Stimulated activated CD4-positive, alpha-beta T cell treated with anti-CD3 and anti-CD28 coated beads, Interleukin-12 subunit alpha, Interleukin-12 subunit beta, amount 100 ng/mL, for 4 hours (primary cell): ENCODE measurements at regions not wholly inside any gene's neighbourhood (a gene's known extent, or its start where the extent isn't known, plus 50 kb on each side); places are given as distances from the start of the nearest gene placed in this dataset.

ENCODE experiments used
- DNase-seq: peaks from one replicate; pipeline ENCODE4 v3.0.0-alpha.2; 2020

DNA sequence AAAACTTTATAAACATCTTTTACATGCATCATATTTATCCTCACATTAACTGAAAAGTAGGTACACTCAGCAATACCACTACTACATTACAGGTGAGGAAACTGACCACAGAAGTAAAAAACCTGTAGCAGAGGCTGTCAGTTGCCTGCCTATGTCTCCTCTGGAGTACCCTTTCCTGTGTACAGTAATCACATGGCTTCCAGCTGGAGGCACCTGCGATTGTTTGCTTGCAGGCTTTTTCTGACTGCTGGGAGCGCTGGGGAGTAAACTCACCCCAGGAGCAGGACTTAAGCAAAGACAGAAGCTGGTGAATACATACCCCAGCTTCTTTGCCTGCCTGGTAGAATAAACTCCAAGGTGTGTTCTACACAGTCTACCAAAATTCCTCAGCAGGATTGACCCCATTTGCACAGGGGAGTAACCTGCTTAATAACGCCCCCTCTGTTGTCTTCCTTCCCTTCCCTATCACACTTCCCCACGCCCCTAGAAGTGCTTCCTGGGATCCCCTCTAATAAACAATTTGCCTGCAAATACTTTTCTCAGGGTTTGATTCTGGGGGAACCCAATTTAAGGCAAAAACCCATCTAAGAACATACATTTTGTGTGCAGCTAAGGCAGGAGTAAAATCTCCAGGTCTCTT, 138.9 kb downstream of the PTH2R start:
- no peak for DNase-seq

DNA sequence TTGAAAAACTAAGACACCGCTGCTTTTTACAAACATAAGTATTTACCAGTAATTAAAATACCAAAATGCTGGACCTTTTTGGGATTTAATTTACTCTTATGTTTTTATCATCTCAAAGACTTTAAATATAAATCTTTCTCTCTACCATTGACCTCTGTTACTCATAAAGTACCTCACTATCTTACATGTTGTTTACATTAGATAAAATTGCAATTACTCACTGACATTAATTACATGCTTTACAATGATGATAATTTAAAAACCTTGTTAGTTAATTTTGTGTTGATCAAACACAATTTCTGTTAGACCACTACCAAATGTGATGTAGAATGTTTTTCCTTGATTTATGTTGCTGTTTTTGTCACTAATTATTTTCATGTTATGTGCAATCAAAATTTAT, 139.5 kb downstream of the PTH2R start:
- no peak for DNase-seq

DNA sequence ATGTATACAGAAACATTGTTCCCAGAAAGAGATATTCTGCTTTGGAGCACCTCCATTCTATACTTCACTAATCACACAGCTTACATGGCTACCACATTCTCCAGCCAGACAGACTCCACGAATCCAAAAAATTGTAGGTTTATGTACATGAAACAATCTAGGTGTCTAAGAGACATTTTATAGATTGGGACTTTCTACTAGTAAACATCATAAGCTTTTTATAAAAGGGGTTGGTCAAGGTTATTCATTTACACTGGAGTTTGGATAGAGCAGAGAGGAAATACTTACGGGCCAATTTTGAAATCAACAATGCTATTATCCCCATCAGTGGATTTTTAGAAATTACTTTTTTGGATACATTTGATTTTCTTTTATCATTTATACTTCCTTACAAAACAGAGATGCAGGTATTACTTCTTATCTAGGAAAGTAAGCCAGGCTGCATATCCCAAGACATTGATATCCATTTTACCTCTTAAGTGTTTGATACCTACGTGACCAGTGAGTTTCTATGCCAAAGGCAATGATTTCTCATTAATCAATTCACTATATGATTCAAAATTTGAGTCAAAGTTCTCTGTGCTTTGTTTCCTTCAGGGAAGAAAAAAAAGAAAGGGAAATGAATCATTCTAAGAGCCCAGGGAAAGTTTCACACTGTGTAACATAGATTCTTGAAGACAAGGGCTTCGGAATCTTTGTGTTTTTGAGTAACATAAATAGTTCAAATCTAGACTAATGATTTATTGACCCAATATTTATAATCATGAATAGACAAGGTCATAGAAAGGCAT, 140.5 kb downstream of the PTH2R start:
- no peak for DNase-seq

DNA sequence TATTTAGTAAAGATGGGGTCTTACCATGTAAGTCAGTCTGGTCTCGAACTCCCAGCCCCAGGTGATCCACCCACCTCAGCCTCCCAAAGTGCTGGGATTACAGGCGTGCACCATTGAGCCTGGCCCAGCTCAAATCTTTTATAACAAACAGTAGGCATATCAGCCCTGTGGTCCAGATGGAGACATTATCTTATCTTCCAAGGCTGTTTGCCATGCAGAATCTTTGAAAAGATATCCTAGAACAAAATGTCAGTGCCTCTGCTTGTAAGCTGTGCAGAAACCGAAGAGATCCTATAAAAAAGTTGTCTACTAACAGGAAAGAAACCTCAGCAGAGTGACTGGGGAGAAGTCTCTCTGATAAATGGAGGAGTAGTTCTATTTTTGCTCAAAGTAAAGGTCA, 142.1 kb downstream of the PTH2R start:
- no peak for DNase-seq

DNA sequence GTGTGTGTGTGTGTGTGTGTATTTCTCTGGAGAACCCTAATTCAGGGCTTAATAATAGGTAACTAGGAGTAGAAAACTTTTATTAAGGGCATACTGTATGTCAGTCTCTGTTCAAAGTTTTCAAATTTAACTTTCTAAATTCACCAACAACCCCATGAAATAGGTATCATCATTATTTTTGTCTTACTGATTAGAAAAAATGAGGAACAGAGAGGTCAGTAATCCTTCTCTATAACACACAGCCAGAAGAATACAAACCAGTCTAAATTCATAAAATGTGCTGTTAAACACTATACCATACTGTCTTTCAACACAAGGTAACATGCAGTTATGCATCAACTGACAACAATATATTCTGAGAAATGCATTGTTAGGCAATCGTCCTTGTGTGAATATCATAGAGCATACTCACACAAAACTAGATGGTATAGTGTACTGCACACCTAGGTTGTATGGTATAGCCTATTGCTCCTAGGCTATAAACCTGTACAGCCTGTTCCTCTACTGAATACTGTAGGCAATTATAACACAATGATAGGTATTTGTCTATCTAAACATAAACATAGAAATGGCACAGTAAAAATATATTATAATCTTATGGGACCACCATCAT, 143.1 kb downstream of the PTH2R start:
- no peak for DNase-seq

DNA sequence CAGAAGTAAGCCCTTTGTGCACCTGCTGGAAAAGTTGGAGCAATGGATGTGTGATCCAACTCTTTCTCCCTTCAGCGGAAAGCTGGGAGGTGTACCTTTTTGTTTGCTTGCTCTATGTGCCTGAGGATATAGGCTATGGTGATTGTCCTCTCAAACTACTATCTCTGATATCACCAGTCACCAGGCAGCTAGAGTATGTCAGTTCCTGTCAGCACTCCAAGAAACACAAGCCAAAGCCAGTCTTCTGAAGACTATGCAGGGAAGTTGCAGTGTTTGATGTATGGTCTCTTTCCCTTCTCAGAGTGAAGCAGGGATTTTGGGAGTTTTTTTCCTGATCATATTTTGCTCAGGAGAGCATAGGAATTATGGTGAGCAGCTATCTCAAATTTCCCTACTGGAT, 146.4 kb downstream of the PTH2R start:
- DNase-seq: no peak

DNA sequence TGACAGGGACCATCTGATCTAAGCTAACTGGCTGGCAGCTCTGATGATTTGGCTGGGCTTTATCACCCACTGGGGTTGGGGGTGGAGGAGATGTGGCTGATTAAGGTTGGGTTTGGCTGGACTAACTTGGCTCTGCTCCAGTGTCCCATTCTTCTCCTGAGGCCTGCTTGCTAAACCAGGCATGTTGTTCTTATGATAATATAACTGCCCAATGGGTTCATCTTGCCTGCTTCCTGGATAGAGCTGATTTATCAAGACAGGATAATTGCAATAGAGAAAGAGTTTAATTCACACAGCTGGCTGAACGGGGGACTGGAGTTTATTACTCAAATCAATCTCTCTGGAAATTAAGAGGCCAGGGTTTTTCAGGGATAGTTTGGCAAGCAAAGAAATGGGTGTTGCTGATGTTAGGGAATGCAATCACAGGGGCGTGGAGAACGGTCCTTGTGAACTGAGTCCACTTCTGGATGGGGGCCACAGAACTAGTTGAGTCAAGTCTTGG, 150.4 kb downstream of the PTH2R start:
- DNase-seq: no peak

DNA sequence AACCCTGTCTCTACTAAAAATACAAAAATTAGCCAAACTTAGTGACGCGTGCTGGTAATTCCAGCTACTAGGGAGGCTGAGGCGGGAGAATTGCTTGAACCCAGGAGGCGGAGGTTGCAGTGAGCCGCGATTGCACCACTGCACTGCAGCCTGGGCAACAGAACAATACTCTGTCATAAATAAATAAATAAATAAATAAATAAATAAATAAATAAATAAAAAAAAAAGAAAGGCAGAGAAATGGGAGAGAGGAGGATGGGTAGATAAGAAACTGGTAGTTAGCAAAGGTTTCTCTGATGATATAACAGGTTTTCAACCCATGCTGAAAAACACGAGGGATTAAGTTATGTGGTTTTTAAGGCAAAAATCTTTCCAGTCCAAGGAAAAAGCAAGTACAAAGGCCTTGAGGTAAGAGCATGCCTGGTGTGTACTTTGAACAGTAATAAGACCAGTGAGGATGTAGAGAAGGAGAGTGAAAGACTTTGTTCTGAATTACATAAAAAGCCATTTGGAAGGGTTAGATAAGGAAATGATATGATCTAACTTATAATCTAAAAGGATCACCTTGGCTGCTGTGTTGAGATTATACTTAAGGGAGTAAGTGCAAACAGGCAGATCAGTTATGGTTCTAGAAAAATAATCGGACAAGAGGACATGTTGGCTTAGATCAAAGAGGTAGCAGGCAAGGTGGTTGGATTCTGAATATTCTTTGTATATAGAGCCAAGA, 159.3 kb downstream of the PTH2R start:
- no peak for DNase-seq

DNA sequence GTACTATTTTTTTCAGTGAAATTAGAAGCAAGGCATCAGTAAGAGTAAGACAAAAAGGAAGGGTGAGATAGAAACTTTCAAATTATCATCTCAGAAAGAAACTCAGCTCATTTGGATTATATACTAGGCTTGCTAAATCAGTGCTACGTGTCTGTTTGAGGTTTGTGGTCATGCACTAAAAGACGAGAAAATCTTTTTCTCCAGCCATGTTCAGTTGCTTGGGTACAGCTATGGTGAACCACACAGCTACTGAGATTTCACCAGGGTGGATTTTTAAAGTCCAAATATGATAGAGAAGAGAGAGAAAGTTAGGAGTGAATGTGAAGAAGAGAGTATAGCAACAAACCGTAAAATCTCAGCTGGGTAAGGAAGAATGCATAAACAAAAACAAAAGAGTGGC, 161.6 kb downstream of the PTH2R start:
- DNase-seq: no peak

DNA sequence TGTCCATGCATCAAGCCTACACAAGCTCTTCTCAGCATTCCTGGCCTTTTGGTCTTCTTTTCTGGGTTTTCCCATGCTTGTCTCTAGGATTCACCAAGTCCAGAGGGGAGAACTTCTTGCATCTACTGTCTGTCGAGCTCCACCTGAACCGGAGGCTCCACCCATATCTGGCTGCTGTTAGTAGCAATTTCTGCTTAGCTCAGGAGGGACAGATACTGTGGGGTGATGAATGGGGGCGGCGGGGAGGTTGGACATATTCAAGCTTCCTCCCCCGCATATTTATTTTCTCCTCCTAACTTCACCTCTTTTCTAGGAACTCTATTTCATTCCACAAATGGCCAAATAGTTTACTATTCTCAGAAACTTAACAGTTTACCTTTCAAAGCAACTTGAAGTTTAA, 163.5 kb downstream of the PTH2R start:
- no peak for DNase-seq

DNA sequence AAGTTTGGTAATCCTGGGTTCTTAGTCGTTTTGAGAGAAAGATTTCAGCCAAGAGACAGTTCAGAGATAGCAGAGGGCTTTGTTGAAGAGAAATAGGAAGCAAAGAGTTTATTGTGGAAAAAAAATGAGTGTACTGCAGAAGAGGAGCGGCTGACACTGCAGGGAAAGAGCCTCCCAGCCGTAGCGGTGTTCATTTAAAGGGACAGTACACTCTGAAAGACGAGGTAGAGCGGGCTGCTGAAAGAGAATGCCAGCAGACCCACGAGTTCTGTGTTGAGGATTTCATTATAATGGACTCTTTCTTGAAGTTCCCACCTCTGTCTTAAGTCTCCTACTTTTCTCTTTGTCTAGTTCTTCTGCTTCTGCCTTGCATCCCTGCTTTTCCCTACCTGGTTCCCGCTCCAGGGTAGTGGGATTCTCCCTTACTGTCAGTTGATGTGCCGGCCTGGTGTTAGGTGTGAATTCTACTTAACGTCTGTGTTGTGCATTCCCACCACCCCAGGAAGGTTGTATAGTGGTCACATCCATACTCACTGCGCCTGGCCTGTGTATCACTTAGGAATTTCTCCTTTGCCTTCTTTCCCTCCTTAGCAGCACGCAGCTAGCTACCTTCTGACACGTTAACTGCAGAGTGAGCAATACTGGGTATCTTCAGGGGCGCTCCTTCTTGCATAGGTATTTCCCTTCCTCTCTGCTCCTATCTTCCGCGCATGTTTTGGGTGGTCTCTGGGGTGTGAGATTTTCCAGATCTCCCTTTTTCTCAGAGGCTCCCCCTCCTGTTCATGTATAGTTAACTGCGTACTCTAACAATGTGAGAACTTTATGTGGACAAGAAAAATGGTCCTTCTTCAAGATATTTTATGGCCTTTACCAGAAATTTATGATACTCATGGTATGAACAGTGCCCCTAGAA, 164.5 kb downstream of the PTH2R start:
- no peak for DNase-seq

DNA sequence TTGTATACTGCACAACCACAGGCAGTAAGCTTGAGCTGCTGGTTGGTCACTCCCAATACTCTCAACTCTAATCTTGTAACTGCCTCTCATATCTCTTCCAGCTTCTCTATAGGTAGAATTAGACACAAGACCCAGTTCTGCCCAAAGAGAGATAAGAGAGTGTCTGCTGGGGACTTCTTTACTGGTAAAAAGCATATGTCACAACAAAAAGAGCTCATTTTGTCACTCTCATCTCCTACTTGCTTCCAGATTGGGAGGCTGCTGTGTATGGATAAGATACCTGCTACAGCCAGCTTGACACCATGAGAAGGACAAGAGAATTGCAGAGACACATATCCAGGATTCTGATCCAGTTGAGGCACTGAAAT, 165.2 kb downstream of the PTH2R start:
- no peak for DNase-seq

DNA sequence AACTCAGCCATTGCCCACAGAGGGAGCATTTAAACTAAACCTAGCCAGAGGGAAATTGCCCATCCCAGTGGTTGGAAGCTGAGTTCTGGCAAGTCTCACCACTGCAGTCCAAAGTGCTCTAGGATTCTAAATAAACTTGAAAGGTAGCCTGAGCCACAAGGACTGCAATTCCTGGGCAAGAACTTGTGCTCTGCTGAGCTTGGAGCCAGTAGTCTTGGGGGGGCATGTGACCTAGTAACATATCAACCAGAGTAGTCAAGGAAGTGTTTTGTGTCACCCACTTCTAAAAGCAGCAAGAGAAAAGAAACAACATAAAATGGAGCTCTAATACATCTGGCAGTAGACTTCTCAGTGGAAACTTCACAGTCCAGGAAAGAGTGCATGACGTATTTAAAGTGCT, 167.0 kb downstream of the PTH2R start:
- DNase-seq: no peak

DNA sequence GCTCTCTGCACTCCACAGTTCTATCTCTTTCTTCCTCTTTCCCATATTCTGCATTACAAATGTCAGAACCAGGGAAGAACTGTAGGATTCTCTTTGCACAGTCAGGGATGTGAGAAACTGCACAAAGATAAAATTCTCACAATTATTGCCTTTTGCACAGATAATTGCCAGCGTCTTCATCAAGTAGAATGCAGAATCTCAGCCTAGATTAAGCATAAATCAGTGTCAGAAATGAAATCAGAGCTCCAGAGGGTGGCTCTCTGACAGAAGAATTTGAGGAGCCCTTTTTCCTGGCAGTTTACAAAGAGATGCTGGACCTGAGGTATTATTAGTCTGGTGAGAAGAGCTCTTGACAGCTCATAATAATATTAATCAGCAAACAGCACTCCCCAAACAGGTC, 173.1 kb downstream of the PTH2R start:
- DNase-seq: no peak

DNA sequence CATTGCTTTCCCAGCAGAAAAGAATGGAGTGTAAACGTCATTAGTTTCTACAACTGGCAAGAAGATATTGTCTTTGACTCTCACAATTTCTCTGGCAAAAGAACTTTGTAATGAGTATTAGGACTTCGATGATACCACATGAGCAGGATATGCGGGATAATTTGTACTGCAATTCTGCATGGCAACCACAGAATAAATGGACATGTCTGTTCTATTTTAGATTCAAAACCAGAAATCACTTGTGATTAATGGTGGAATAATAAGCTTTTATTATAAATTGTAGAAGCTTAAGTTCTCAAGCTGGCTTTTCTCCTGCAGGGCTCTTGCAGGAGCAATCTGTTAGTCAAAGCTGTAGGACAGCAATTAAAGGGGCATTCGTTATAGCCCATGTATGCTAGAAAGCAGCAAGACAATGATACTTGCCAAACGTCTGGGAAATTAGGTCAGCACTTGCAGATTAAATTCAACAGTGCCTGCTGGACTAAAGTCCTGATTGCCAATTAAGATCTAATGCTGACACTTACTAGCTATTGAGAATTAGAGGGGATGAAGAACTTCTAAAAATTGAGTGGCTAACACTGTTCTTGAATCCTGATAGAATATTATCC, 177.9 kb downstream of the PTH2R start:
- DNase-seq: no peak

DNA sequence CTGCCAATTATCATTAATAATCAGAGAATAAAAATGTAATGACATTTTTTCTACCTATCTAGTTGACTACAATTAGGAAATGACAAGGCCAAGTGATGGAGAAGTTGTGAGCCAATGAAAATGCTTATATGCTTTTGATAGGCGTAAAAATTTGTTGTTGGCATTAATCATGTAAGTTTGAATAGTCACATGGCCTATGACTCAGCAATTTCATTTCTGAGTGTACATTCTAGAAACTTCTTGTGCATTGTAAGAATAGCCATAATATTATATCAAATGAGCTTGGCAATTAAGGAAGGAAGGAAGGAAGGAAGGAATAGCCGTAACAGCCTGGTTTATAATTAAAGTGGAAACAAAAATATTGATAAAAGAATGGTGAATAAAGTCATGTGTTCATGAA, 179.9 kb downstream of the PTH2R start:
- no peak for DNase-seq

DNA sequence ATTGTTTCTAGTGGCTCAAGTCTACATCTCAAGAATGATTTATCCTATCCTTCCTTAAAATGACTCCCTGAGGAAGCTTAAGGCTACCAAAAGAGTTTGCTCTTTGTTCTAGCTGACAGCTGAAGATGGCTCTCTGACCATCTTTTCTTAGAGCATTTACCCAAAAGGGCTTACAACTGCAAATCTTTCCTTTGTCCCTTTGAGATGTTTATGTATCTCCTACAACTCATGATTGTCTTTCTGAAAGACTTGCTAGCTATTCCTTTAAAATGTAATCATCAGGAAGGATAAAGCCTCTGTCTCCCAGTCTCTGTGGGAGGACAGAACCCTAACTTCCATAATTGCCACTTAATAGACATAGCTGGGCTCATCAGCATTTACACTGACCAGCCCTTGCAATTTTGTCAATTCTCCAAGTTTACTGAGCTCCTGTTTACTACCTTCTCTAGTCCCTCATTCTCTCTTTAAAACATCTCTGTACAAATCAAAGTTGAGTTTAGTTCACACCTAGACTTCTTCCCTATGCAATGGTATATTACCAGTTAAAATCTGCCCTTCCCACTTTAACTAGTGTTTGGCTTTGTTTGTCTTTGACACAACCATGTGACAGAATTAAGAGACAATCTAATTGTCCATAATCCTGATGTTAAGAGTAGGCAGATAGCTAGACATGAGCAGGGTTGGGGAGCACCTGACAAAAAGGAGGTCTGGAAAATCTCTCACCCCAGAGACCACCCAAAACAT, 188.2 kb downstream of the PTH2R start:
- DNase-seq: no peak

DNA sequence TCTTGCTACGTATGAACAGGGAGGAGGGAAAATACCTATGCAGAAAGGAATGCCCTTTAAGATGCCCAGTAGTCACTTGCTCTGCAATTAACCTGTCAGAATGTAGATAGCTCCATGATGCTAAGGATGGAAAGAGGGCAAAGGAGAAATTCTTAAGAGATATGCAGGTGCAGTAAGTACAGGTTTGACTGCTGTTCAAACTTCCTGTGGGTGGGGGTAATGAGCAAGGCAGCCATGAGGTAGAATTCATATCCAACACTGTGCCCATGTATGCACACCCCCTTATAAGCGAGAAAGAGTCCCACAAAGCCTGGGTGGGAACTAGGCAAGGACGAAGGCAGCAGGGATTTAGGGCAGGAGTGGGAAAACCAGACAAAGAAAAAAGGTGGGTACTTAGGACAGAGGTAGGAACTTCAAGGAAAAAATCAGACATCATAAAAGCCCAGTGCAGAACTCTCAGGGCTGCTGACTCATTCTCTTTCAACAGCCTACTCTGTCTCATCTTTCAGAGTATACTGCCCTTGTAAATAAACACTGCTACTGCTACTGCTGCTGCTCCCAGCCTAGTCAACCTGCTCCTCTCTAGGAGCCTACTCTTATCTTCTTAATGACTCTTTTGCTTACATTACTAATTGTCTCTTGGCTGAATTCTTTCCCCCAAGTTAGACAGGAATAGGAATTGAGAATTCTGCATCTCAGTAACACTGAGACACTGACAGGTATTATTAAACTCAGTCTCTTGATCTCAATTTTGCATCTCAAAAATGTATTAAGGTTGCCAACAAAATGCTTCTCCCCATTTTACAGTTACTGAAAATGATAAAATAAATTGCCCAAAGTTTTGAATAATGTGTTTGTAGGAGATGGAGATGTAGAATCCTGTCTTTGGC, 189.0 kb downstream of the PTH2R start:
- no peak for DNase-seq

DNA sequence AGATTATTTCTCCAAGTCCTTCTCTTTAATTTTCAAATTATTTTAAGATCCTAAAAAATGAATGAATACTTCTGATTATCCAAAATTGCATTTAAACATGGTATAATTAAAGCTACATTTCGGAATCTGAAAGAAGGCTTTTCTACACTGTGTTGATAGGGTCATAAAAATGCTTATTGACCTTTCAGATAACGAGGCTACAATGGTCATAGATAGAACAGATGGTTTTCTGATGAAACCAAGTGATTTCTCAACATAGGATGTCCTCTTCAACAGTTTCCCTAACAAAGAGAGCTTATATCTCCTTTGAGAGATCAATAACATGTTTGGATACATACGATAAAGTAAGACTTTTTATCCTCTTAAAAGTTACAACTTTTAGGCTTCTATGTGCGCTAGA, 201.1 kb downstream of the PTH2R start:
- no peak for DNase-seq
